GM21529 (cell line): ENCODE measurements at regions not wholly inside any gene's neighbourhood (a gene's known extent, or its start where the extent isn't known, plus 50 kb on each side); places are given as distances from the start of the nearest gene placed in this dataset.
"Not testable (repeated sequence)": the region's sequence is repeated elsewhere in the genome, so short reads cannot be mapped to it uniquely, and the experiment has no call there.

Source experiments
- ATAC-seq: cut with Tn5 transposase; IDR thresholded peaks from one replicate; pipeline ENCODE4 v1.9.1; 2021; ENCODE audit not compliant: unreplicated experiment

DNA sequence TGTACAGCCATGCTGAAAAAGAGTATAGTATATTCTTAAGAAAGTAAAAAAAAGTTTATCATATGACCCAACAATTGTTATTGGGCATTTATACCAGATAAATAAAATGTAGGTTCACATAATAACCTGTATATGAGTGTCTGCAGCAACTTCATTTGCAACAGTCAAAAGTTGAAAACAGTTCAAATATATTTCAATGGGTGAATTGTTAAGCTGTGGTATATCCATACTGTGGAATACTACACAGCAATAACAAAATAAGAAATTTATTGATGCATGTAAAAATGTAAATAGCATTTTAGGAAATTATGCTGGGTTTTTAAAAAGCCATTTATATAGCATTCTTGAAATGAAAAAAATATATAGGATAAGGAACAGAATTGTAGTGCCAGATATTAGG is 1420.1 kb upstream of the ACO1 start:
- ATAC-seq: no peak

- no peak for ATAC-seq
These were observed 1417.0 kb upstream of the ACO1 start for GRCh38 chr9:30967476-30967875.

DNA sequence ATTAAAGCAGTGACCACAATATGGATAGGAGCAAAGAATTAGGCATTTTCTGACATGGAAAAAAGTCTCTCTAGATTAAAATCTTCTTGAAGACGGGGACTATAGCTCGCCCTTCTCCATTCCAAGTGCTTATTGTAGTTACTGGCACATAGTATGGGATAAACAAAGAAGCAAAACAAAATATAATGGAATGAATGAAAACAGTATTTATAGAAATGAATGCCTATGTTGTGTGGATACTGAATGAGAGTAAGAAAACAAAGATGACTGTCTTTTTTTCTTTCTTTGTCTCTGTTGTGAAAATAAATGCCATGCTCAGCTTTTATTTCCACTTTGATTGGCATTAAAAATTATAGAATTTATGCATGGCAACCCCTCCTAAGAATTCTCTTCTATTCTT is 1414.3 kb upstream of the ACO1 start:
- no peak for ATAC-seq

DNA sequence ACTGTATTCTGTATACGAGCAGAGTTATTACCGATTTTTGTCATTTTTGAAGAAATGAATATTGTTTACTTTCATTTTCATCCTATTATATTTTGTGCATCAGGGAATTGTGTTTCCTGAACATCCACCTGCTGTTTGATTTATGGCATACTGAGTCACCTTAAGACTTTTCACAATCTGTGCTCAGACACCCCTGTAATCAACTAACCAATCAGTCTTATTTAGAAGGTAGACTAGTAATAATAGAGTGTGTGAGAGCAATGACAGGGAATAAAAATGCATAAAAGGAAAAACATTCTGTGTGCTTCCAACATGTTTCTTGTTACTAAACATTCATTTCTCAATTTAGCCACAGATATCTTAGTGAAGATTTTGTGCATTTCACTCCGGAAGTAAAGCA is 1413.6 kb upstream of the ACO1 start:
- no peak for ATAC-seq

- no peak for ATAC-seq
These were observed 1411.8 kb upstream of the ACO1 start for GRCh38 chr9:30972654-30973053.

DNA sequence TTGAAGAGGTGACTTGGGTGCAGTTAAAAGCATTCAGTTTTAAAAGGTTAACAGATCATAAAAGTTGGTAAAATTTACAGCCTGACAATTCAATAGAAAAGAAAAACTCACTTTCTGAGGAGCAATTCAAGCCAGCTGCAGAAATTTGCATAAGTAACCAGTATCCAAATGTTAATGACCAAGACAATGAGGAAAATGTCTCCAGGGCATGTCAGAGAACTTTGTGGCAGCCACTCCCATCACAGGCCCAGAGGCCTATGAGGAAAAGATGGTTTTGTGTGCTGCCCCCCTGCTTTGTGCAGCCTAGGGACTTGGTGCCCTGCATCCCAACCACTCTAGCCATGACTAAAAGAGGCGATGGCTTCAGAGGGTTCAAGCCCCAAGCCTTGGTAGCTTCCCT is 1406.5 kb upstream of the ACO1 start:
- ATAC-seq: no peak

GRCh38 chr9:30982301-30982700 is 1402.1 kb upstream of the ACO1 start:
- ATAC-seq: no peak

- no peak for ATAC-seq
These were observed 1388.3 kb upstream of the ACO1 start for GRCh38 chr9:30995956-30996738.

DNA sequence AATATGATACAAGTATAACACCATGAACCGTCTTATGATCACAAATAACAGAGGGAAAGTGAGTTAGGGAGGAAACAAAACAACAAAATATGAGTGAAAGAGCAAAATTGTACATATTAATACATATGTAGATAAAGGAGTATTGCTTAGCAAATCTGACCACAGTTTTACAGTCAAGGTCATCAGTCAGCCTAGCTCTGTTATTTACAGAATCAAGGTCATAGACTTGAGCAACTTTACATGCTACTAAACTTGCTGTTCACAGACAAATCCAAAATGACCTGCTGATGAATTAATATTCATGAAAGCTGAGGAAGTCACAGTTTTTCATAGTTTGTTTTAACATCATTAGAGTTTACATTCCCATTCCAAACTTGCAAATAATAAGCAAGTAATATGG is 1387.7 kb upstream of the ACO1 start:
- ATAC-seq: no peak

DNA sequence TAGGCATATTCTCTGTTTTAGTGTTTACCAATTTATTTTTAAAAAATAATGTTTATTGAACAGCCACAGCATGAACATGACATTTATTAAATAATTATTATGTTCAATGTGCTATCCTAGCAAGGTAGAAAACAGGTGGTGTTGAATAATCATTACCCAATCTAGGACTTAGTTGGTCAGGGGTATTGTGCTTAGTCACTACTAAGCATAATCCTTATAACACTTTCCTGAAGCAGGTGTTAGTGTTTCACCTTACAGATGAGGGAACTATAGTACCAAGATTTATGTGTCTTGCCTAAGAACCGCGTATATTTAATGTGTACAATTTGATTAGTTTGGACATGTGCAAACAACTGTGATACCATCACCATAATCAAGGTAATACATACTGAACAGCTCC is 1387.2 kb upstream of the ACO1 start:
- ATAC-seq: no peak

GRCh38 chr9:31005086-31005665 is 1379.3 kb upstream of the ACO1 start:
- no peak for ATAC-seq

GRCh38 chr9:31013371-31013770 is 1371.1 kb upstream of the ACO1 start:
- no peak for ATAC-seq

- no peak for ATAC-seq
These were observed 1360.6 kb upstream of the ACO1 start for GRCh38 chr9:31023847-31024246.

DNA sequence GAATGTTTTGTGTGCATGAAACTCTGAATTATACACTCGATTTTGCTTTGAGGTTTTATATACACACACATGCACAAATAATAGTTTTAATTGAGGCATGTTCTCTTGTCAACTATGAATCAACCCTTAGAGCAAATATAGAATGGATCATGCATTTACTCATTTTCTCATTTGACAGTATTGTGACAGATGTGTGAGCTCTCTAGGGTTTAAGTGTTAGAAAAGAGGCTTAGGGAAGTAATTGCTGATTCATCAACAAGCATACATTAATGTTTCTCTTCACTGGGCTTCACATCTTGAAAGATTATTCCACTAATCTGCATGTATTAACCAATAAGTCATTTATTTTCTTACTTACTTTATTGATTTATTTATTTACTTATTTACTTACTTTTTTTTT is 1356.8 kb upstream of the ACO1 start:
- ATAC-seq: no peak

GRCh38 chr9:31028137-31028536 is 1356.3 kb upstream of the ACO1 start:
- ATAC-seq: no peak

DNA sequence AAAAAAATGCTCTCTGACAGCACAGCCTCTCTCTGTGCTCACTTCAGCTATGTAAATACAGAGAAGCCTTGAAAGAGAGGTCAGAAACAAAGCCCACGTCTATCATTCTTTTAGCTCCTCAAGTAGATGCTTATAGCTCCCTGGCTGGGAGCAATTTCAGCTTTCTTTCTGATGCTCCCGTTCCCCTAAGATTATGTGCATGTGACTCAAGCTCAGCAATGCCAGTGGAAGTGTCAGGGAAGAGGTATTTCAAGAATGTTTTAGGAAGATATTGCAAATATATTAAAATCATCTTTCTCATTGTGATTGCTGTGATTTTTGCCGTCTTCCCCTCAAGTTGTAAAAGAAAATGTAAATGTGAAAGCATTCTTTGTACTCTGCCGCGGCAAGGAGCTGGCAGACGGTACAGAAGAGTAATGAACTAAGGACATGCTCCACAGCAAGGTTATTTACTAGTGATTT is 1353.7 kb upstream of the ACO1 start:
- ATAC-seq: no peak

DNA sequence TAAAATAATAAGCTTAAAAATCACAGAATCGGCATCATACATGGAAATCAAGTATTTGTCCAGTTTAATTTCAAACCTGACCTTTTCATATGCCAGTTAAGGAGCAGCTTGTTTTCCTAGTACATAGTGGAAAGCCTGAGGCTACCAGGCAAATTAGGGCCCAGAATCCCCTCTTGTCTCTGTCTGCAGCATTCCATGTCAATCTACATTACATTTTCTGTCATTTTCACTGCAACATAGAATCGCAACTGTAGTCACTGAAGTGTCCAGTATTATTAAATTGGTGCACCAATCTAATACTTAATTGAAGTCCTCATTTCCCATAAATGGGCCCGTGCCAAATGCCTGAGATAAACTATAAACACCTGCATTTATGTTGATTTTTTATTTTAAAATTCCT is 1352.2 kb upstream of the ACO1 start:
- no peak for ATAC-seq

DNA sequence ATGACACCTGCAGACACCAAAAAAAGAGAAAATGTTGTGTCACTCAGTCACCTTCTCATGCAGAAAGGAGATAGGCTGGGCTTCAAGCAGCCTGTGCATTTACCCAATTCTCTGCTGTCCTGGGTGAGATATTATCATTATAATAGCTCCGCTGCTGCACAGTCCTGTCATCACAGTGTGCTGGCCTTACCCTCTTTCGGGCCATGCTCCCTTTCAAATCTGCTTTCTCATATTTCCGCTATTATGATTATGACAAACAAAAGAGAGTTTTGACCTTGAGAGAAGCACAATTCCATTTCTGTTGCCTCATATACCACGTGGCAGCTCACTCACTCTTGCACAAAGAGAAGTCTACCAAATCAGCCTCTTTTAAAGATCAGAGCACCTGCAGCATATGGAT is 1350.1 kb upstream of the ACO1 start:
- ATAC-seq: no peak

- ATAC-seq: no peak
These were observed 1343.9 kb upstream of the ACO1 start for GRCh38 chr9:31040564-31040963.

GRCh38 chr9:31045810-31046209 is 1338.6 kb upstream of the ACO1 start:
- no peak for ATAC-seq

- not testable (repeated sequence) for ATAC-seq
These were observed 1322.9 kb upstream of the ACO1 start for GRCh38 chr9:31061592-31061991.

DNA sequence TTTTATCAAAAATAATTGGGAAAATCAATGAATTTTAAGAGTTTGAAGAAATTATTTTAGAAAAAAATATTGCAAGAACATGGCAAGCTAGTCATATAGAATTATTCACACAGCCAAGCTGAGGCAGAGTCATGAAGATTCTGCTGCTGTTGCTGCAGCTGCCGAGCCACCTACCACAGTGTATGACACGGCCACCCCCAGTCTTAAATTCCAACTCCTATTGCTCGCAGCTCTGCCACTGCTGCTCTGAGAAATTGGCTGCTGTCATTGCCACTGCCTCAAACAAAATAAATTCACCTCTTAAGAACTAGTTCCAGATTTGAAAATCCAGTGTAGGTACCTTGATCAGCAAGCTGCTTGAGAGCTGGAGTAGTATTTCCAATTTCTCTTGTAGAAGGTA is 1318.8 kb upstream of the ACO1 start:
- ATAC-seq: no peak

GRCh38 chr9:31067418-31067817 is 1317.0 kb upstream of the ACO1 start:
- no peak for ATAC-seq
